Suppressor macrophage treated with lipopolysaccharide for 4 hours (primary cell): ENCODE measurements at regions not wholly inside any gene's neighbourhood (a gene's known extent, or its start where the extent isn't known, plus 50 kb on each side); places are given as distances from the start of the nearest gene placed in this dataset.

Experiments
- DNase-seq: peaks from one replicate; pipeline ENCODE4 v3.0.0-alpha.2; 2020

GRCh38 chr20:11437090-11437489 lies 480.6 kb upstream of the BTBD3 start:
- no peak for DNase-seq

- DNase-seq, result no peak
These were observed 479.9 kb upstream of the BTBD3 start for GRCh38 chr20:11437611-11438380.

GRCh38 chr20:11438412-11438811 lies 479.3 kb upstream of the BTBD3 start:
- DNase-seq, result no peak

GRCh38 chr20:11443382-11444119 lies 474.1 kb upstream of the BTBD3 start:
- no peak for DNase-seq

GRCh38 chr20:11445161-11445560 lies 472.5 kb upstream of the BTBD3 start:
- DNase-seq, result no peak

GRCh38 chr20:11445891-11446290 lies 471.8 kb upstream of the BTBD3 start:
- DNase-seq, result no peak

GRCh38 chr20:11447371-11448100 lies 470.2 kb upstream of the BTBD3 start:
- DNase-seq, result no peak

- DNase-seq, result no peak
These were observed 469.1 kb upstream of the BTBD3 start for GRCh38 chr20:11448554-11448953.

GRCh38 chr20:11451793-11452291 lies 465.9 kb upstream of the BTBD3 start:
- no peak for DNase-seq

GRCh38 chr20:11452326-11452725 lies 465.4 kb upstream of the BTBD3 start:
- peak; percentile 48 for DNase-seq

- DNase-seq, result peak; percentile 3
These were observed 464.3 kb upstream of the BTBD3 start for GRCh38 chr20:11453430-11453829.

- no peak for DNase-seq
These were observed 462.5 kb upstream of the BTBD3 start for GRCh38 chr20:11454966-11455799.

GRCh38 chr20:11457488-11457887 lies 460.2 kb upstream of the BTBD3 start:
- DNase-seq, result no peak

GRCh38 chr20:11459090-11459890 lies 458.4 kb upstream of the BTBD3 start:
- peak; percentile 32 for DNase-seq

GRCh38 chr20:11467436-11467835 lies 450.3 kb upstream of the BTBD3 start:
- DNase-seq, result no peak

GRCh38 chr20:11468880-11469279 lies 448.8 kb upstream of the BTBD3 start:
- DNase-seq, result no peak

- no peak for DNase-seq
These were observed 447.8 kb upstream of the BTBD3 start for GRCh38 chr20:11469795-11470435.

- DNase-seq, result no peak
These were observed 443.7 kb upstream of the BTBD3 start for GRCh38 chr20:11473983-11474382.

GRCh38 chr20:11483697-11484096 lies 434.0 kb upstream of the BTBD3 start:
- DNase-seq, result no peak

- DNase-seq, result no peak
These were observed 433.2 kb upstream of the BTBD3 start for GRCh38 chr20:11484479-11484878.

GRCh38 chr20:11492386-11492785 lies 425.3 kb upstream of the BTBD3 start:
- DNase-seq, result no peak
